SK-N-MC (cell line): ENCODE measurements at regions not wholly inside any gene's neighbourhood (a gene's known extent, or its start where the extent isn't known, plus 50 kb on each side); places are given as distances from the start of the nearest gene placed in this dataset.

ENCODE experiments used
- DNase-seq: peaks from one replicate; pipeline ENCODE4 v3.0.0-alpha.2; 2011; ENCODE audit warnings: low read depth, low spot score
- H3K27ac ChIP-seq: fragments of 200-600 bp; sonication (generic); 2 replicates; pipeline ENCODE4 v1.5.1; 2016; ENCODE audit warnings: mixed run types
- H3K36me3 ChIP-seq: fragments of 200-600 bp; sonication (generic); 2 replicates; pipeline ENCODE4 v1.6.1; 2017; ENCODE audit warnings: antibody characterized with exemption, low read length, mixed read lengths; ENCODE audit not compliant: insufficient read depth
- H3K4me3 ChIP-seq: fragments of 200-600 bp; sonication (generic); 2 replicates; pipeline ENCODE4 v1.5.1; 2016
- H3K9ac ChIP-seq: fragments of 200-600 bp; sonication (generic); 2 replicates; pipeline ENCODE4 v1.8.0; 2017; ENCODE audit warnings: mixed run types, mixed read lengths; ENCODE audit not compliant: insufficient read length
- H3K9me3 ChIP-seq: fragments of 200-600 bp; sonication (generic); 2 replicates; pipeline ENCODE4 v1.6.1; 2017; ENCODE audit warnings: low read depth, mild to moderate bottlenecking, antibody characterized with exemption, low read length, moderate library complexity, mixed read lengths
- EZH2 ChIP-seq: fragments of 200-600 bp; sonication (generic); IDR thresholded peaks from one replicate; pipeline ENCODE4 v1.6.1; 2017; ENCODE audit warnings: antibody characterized with exemption
- FOXP2 ChIP-seq: optimal IDR thresholded peaks from 2 replicates; pipeline ENCODE3; 2011; ENCODE audit warnings: mild to moderate bottlenecking, moderate library complexity; ENCODE audit not compliant: insufficient read depth; ENCODE audit errors: extremely low read length, control extremely low read depth
- POLR2AphosphoS5 ChIP-seq: IDR thresholded peaks from 2 replicates; pipeline ENCODE4 v1.6.1; 2012; ENCODE audit warnings: mild to moderate bottlenecking, low read depth, low read length, borderline replicate concordance

DNA sequence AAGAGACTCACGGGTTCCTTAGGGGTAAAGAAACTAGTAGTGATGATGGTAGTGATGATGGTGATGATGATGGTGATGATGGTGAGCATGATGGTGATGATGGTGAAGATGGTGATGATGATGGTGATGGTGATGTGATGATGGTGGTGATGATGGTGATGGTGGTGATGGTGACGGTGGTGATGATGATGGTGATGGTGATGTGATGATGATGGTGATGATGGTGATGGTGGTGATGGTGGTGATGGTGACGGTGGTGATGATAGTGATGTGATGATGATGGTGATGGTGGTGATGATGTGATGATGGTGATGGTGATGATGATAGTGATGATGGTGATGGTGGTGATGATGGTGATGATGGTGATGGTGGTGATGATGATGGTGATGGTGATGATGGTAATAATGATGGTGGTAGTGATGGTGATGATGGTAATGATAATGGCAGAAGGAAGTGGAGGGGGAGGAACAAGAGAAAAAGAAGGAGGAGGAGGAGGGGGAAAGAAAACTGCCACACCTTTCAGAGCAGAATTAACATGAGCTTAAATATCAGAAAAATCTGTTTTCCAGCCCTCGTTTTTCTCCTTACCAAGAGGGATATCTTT lies 85.5 kb downstream of the FZD10 start:
- Histone ChIP-seq H3K9me3 (no peaks in the 10 kb centered on the region), H3K4me3 (no peak overlapping the region), H3K9ac (no peak overlapping the region), H3K27ac (no peak overlapping the region), H3K36me3 (no peaks in the 10 kb centered on the region)
- TF ChIP-seq FOXP2 (no peak), POLR2AphosphoS5 (no peak), EZH2 (no peak)
- DNase-seq = no peak

DNA sequence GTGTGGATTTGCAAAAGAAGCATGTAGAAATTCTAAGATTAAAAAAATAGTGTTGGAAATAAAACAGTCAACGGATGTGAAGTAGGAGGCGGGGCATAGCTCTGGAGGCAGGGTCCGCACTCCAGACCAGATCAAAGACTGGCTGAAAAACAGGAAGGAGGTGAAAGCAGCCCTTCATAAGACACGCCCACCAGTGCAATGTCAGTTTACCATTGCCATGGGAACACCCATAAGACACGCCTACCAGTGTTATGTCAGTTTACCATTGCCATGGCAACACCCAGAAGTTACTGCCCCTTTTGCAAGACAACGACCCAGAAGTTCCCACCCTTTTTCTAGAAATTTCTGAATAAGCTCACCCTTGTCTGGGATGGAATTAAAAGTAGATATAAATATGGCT lies 87.1 kb downstream of the FZD10 start:
- no peak overlapping the region for H3K4me3 ChIP-seq
- H3K9ac ChIP-seq = no peak overlapping the region
- H3K9me3 ChIP-seq = no peaks in the 10 kb centered on the region
- H3K27ac ChIP-seq = no peak overlapping the region
- DNase-seq = no peak
- H3K36me3 ChIP-seq = no peaks in the 10 kb centered on the region
- TF ChIP-seq POLR2AphosphoS5 (no peak), EZH2 (no peak), FOXP2 (no peak)

DNA sequence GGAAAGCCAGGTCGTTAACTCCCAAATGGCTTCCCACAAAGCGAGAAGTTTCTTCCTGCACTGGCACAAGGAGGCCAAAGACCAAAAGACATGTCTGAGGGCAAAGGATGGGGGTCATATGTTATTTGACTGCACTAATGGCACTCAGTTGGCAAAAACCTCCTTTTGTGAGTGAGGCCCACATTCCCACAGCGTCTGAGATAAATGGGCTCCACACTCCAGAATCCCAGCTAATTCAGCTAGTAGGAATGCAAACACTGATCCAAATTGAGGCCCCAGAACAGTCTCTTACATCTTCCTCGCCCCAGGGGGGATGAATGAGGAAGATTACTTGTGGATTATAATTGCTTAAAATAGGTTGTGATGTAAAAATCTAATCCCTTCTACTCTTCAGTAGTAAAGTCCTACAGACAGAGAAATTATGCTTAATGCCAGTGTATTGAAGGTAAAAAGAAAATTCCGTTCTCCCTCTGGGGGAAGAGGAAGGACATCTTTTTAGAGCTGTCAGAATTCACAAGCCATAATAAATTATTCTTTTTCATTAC lies 86.4 kb upstream of the PIWIL1 start:
- H3K9me3 ChIP-seq = no peaks in the 10 kb centered on the region
- no peak for DNase-seq
- TF ChIP-seq POLR2AphosphoS5 = no peak
- no peak for TF ChIP-seq EZH2
- no peak for TF ChIP-seq FOXP2
- no peak overlapping the region for H3K9ac ChIP-seq
- H3K27ac ChIP-seq = no peak overlapping the region
- H3K36me3 ChIP-seq = no peaks in the 10 kb centered on the region
- no peak overlapping the region for H3K4me3 ChIP-seq

DNA sequence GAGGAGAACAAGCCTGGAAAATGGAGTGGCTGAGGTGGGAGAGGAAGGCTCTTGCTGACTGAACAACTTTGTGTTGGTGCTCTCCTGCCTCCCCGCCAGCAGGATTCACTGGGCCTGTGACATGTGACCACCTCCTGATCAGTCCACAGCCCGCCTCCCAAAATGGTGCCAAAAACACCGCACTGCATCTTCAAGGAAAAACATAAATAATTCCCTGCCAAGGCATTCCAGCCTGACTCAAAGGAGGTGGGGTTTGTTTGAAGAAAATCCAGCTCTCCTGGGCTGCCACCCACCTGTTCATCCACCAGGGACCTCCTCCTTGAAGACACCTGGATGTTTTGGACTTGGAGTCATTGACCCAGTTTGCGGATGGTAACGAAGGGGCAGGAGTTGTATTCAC lies 83.8 kb upstream of the PIWIL1 start:
- TF ChIP-seq POLR2AphosphoS5 (no peak), FOXP2 (no peak), EZH2 (no peak)
- Histone ChIP-seq H3K4me3 (no peak overlapping the region), H3K9ac (no peak overlapping the region), H3K36me3 (no peaks in the 10 kb centered on the region), H3K9me3 (no peaks in the 10 kb centered on the region), H3K27ac (no peak overlapping the region)
- DNase-seq = no peak

DNA sequence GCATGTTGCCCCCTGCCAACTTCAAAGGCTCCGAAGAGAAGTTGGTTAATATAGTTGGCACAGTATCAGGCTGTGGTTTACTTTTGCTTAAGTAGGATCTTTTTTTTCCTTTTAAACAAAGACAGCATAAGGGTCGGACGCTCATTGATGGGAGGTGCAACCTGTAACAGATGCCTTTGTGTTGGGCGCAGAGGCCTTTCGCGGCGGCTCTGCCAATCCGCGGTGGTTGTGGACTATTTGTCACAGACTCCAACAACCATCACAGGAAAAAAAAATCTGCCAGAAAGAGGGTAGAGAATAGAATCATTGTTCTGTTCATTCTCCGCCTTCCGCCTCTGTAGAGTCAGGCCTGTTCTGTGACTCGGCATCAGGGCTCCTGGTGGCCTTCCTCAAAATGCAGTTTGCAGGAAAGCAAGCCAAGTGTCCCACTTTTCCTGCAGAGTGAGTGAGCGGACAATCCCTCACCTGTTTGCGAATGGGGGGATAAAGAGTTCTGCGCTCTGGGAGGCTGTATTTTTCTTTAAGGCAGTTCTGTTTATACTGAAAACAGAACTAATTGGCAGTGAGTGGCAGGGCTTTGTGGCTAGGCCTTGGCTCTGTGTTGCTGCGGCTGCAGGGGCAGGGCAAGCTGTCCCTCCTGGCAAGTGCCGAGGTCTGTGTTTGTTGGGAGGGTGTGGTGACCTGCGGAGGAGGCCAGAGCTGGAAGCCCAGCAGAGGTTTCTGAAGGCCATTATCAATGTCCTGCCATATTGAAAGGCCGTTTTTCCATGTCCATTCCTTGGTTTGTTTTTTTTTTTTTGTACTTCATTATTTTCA lies 83.0 kb upstream of the PIWIL1 start:
- H3K36me3 ChIP-seq = no peaks in the 10 kb centered on the region
- H3K9ac ChIP-seq = no peak overlapping the region
- TF ChIP-seq EZH2 (no peak), POLR2AphosphoS5 (no peak), FOXP2 (no peak)
- H3K27ac ChIP-seq = no peak overlapping the region
- no peaks in the 10 kb centered on the region for H3K9me3 ChIP-seq
- H3K4me3 ChIP-seq = no peak overlapping the region
- no peak for DNase-seq

DNA sequence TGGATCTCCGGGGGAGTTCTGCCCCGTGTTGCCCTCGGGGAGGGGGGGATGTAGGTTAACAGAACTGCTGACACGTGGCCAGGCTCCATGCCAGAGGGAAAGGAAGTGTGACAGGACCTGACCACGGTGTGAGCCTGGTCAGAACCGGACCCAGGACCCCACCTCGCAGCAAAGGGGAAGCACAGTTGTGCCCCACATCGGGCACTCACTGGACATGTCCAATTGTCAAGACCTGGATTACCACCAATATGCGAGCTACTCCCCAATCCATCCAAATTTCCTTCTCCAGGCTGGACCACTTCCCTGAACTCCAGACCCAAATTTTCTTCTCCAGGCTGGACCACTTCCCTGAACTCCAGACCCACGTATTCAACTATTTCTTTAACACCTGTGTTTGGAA lies 78.8 kb upstream of the PIWIL1 start:
- DNase-seq = no peak
- TF ChIP-seq EZH2 (no peak), POLR2AphosphoS5 (no peak), FOXP2 (no peak)
- H3K9me3 ChIP-seq = no peaks in the 10 kb centered on the region
- no peak overlapping the region for H3K9ac ChIP-seq
- H3K4me3 ChIP-seq = no peak overlapping the region
- no peaks in the 10 kb centered on the region for H3K36me3 ChIP-seq
- no peak overlapping the region for H3K27ac ChIP-seq

DNA sequence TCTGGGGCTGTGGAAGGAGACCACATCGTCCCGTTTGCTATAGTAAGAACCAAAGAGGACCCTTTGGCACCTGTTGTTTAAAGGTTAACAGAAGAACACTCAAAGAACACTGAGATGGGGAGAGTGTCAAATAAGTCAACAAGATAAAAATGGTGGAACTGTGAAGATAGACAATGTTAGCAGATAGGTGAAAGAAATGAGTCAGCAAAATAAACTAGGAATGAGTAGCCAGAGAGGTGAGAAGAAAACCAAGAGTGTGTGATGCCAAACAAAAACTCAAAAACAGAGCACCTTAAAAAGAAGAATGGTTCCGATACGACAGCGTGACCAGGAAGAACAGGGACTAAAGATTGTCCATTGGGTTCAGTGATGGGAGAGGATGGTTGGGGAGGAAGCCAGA lies 74.7 kb upstream of the PIWIL1 start:
- Histone ChIP-seq H3K36me3 (no peaks in the 10 kb centered on the region), H3K4me3 (no peak overlapping the region), H3K27ac (no peak overlapping the region), H3K9me3 (no peaks in the 10 kb centered on the region), H3K9ac (no peak overlapping the region)
- TF ChIP-seq POLR2AphosphoS5 (no peak), FOXP2 (no peak), EZH2 (no peak)
- no peak for DNase-seq

DNA sequence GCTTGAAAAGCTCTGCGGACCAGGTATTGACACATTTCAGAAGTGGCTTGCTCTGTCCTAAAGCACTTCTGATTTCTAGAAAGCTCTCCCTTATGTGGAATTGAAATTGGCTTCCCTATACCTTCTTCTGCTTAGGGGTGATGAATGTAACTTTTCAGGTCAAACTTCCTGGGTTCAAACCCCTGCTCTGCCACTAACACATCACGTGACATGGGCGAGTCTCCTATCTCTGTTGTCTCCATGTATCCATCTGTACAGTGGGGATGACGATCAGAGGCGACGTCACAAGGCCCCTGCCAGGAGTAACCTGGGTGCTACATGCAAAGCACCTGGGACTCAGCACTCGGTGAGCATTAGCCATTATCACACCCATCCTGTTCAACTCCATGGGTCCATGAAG lies 73.7 kb upstream of the PIWIL1 start:
- H3K27ac ChIP-seq = no peak overlapping the region
- no peak for TF ChIP-seq FOXP2
- no peak for TF ChIP-seq EZH2
- no peak for TF ChIP-seq POLR2AphosphoS5
- no peak for DNase-seq

More for the DNA sequence above, 73.7 kb upstream of the PIWIL1 start:
- no peaks in the 10 kb centered on the region for H3K36me3 ChIP-seq
- no peak overlapping the region for H3K4me3 ChIP-seq
- no peaks in the 10 kb centered on the region for H3K9me3 ChIP-seq
- H3K9ac ChIP-seq = no peak overlapping the region
